HG03439 (cell line): ENCODE measurements at regions not wholly inside any gene's neighbourhood (a gene's known extent, or its start where the extent isn't known, plus 50 kb on each side); places are given as distances from the start of the nearest gene placed in this dataset.

Source experiments
- ATAC-seq: cut with Tn5 transposase; IDR thresholded peaks from one replicate; pipeline ENCODE4 v1.9.1; 2021; ENCODE audit warnings: mild to moderate bottlenecking, moderate library complexity; ENCODE audit not compliant: unreplicated experiment

- no peak for ATAC-seq
These were observed 175.8 kb downstream of the ACTR3 start for GRCh38 chr2:114065731-114066130.

DNA sequence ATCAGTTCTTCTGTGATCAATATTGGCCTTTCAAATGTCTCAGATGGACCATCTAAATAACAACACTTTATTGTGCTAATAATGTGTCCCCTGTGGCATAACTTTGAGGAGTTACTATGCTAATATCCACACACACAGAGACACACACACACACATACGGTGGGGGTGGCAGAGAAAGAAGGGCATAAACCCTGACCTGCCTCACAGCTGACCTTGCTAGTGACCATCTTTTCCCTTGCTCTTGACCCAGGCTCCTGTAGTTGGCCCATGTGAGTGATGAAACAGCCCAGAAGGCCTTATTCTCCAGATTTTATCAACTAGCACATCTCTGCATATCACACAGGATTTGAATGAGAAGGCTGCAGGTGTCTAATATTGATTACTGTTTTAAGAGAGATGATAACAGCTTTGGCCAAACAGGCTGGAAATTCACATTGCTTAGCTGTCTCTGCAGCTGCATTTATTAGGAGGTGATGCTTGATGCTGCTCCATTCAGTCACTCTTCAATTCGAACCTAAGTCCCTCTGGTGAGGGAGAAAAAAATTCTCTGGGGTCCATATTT is 176.4 kb downstream of the ACTR3 start:
- no peak for ATAC-seq

GRCh38 chr2:114068438-114068837 is 178.5 kb downstream of the ACTR3 start:
- no peak for ATAC-seq

DNA sequence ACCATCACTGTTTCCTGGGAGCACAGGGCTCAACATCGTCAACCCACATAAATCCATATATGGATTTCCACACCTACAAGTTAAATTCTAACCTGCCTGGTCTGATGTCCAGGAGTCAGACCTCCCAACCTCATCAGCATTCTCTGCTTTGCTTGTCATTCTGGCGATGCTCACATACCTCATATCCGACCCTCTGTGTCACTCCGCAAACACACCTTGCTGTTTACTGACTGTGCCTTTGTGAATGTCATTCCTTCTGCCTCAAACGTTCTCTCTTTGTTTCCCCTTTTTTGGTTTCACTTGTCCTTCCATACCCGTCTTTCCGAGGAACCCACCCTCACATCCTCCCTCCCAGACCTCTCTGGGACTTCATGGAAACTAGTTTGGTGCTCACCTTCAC is 187.1 kb downstream of the ACTR3 start:
- no peak for ATAC-seq

DNA sequence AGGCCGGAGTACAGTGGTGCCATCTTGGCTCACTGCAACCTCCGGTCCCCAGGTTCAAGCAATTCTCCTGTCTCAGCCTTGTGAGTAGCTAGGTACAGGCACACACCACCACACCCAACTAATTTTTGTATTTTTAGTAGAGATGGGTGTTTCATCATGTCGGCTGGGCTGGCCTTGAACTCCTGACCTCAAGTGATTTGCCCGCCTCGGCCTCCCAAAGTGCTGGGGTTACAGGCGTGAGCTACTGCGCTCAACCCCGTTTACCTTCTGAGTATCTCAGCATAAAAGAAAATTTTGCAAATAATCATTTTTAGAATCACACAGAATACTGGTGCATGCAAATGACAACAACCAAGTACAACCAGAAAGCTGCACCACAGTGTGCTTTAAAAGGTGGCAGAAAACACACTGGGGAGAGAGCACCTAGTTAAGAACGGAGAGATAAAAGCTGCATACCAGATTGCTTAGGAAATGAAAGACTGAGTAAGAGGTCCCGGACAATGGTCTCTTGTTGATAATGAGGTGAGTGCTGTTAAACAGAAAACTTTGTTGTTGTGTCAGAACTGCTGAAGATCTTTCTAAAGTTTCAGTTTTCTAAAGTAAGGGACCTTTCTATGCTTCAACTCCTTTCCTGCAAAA is 189.6 kb downstream of the ACTR3 start:
- ATAC-seq, result no peak

DNA sequence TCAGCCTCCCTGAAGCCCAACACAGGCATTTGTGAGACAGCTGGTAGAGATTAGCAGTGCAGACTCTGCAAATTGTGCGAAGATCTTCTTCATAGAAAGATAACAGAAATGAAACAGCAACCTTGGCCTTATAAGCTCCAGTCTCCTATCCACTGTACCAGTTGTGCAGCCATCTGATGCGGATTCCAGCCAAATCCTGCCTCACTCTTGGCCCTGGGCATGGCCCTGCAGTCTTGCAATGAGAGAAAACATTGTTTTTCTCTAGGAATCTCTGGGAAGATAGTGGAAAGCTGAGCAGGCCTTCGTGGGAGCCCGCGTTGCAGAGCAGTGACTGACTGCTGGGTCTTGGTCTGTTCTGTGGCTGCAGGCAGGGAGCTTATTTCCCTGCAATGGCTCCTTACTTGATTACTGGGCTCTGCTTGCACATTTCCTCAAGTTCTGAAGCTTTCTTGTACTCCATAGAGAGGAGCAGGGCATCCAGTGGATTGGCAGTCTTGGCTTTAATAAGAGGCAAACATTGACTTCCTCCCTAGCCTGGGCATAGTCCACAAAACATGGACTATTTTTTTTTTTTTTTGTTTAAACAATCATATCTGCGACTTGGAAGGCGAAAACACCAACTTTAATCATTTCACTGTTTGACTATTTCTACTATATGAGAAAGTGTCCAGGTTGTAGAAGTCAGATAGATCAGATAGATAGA is 193.0 kb downstream of the ACTR3 start:
- no peak for ATAC-seq

GRCh38 chr2:114083717-114084387 is 194.0 kb downstream of the ACTR3 start:
- ATAC-seq, result peak; percentile 84

DNA sequence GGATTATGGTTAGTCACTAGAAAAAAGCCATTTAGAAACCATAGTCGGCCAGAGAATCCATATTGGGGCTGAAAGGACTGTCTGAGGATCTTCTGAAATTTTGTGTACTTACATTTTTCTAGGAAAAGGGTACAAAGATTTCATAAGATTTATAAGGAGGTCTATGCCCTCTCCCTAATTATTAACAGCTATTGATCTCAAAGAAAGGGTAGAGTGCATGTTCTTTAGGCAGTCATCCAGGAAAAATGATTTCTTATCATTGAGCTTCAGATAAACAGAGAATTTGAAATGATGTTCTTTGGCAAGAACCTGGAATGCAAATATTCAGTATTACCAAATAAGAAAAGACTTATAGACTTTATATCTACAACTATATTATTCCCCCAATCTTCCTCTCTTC is 195.3 kb downstream of the ACTR3 start:
- ATAC-seq, result no peak

DNA sequence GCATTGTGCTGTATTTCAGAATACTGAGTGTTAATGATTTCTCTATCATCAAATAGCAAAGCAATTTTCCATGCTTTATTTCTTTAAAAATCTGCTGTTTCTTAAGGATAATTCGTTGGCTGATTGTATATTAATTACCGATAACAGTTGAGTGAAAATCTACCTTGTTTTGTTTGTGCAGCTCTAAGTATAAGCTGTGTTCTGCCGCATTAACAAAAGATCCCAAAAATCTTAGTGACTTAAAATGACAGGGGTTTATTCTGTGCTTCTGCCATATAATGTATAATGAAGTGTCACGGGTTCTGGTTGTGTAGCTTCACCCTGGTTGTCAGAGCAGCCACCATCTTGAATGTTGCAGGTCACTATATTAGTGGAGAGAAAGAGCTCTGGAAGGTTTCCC is 196.1 kb downstream of the ACTR3 start:
- no peak for ATAC-seq

DNA sequence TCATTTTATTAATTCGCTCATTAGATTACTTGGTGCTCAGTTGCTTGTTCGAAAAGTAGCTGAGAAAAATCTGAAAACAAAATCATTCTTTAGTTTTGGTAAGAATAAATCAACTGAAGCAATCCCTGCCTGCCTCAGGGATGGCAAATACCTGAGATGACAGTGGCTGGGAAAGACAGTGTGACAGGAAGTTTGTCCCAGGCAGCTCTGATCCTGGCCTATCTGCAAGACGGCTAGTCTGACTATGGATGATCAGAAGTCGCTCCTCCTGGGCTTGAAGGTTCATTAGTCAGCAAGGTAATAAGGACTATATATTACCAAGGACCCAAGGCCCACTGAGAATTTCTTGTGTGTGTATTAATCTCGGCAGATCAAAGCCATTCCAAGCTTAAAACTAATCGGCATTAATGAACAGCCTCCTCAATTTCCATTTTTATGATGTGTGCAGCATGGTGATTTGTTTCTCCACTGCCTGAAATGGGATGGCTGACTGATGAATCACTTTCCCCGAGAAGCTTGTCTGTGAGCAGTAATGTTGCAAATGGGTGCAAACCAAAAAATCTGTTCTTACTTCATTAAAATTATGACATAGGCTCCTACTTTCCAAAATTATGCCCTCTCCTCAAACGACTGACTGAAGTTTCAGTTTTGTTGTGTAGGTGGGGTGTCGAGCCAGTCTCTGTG is 199.9 kb downstream of the ACTR3 start:
- no peak for ATAC-seq

GRCh38 chr2:114091010-114091409 is 201.1 kb downstream of the ACTR3 start:
- no peak for ATAC-seq

GRCh38 chr2:114108249-114108648 is 218.4 kb downstream of the ACTR3 start:
- no peak for ATAC-seq

DNA sequence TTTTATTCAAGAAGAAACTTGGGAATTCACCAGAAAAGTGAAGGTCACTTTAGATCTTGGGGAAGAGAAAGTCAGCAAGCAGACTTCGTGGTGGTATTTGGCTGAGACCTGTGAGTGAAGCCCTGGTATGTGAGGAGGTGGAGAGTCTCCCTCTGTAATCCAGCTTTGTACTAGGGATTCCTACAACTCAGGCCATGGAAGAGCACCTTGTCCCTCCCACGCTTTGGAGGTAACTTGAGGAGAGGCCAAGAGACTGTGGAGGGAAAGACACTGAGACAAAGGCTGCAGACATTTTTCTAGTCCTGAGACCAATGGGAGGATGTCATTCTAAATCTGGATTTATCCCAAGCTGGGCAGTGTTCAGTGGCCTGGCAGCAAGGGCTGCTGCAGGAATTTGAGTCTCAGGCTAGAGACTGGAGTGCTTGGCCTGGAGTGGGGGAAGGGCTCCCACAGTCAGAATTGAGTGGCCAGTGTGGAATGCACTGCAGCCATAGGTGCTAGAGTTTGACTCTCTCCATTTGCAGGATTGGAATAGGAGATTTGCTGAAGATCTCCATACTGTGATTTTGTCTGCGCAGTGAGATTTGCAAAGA is 219.0 kb downstream of the ACTR3 start:
- ATAC-seq, result no peak

DNA sequence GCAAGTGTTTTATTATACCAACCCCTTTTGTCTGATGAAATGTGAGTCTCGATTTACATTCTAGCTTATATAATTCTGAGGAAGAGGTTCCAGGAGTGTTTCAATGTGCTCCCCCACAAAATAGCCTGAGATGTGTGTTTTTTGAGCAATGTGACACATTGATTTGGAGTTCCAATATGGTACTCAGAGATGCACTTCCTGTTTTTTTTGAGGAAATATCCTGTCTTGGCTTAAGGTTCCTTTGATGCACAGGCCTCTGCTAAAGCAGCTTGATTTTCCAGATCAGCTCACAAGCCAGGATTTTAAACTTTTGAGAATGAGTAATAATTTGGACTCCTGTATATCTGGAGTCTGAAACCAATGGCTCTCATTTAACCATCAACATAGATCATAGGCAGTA is 221.4 kb downstream of the ACTR3 start:
- ATAC-seq, result no peak

DNA sequence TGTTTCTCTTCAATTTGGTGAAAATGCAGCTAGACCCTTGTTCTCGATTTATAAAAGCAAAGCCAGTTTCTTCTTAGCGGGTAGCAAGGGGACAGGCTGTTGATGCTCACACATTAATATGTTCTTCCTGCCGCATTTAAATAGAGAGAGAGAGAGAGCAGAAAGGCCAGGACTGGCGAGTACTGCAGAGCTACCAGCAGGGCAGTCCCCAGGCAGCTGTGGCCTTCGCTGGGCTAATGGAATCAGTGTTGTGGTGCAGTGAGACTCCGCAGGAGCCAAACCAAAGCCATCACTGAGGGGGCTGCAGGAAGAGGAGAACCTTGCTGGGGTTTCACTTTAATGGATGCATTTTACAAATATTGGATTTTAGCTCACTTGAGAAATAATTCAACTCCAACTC is 223.6 kb downstream of the ACTR3 start:
- no peak for ATAC-seq

GRCh38 chr2:114118088-114118487 is 228.2 kb downstream of the ACTR3 start:
- no peak for ATAC-seq

- ATAC-seq, result no peak
These were observed 230.0 kb downstream of the ACTR3 start for GRCh38 chr2:114119862-114120261.

DNA sequence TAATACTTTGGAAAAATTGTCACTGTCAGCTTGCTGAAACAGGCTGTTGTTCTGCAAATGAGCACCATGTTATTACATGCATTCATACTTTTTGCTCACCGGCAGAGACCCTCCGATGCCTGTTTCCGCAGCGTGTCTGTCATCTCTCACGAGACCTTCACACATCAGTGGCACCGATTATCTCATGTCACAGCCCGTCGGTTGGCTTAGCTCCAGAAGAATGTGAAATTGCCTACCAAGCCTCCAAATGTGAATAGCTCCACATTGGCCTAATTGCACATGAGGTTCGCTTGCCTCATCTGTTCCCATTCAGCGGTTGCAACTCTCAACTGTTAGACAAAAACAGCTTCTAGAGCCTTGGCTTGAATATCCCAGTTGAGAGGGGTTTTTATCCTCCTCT is 233.0 kb downstream of the ACTR3 start:
- no peak for ATAC-seq

GRCh38 chr2:114123925-114124324 is 234.0 kb downstream of the ACTR3 start:
- no peak for ATAC-seq

DNA sequence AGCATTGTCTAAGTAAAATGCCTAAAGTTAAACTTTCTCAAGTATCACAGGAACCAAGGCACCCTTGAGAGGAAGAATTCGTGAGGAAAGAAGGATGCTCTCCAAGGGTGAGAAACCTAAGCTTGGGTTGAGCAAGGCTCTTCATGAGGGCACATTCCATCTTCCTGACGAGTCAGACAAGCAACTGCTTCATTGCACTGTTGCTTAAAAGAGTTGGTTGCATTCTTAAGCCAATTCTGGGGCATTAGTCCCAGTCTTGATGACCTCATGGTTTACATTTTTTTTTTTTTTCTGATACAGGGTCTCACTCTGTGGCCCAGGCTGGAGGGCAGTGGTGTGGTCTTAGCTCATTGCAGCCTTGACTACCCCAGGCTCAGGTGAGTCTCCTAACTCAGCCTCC is 237.5 kb downstream of the ACTR3 start:
- ATAC-seq, result no peak

GRCh38 chr2:114128263-114128662 is 238.4 kb downstream of the ACTR3 start:
- no peak for ATAC-seq
